Activated CD4-positive, CD25-positive, alpha-beta regulatory T cell treated with anti-CD3 and anti-CD28 coated beads, Interleukin-2, amount 50 U/mL, for 24 hours (primary cell): ENCODE measurements at regions not wholly inside any gene's neighbourhood (a gene's known extent, or its start where the extent isn't known, plus 50 kb on each side); places are given as distances from the start of the nearest gene placed in this dataset.
"Not testable (repeated sequence)": the region's sequence is repeated elsewhere in the genome, so short reads cannot be mapped to it uniquely, and the experiment has no call there.

ENCODE experiments used
- ATAC-seq, 2 donors: fragments of 150-1000 bp; cut with Tn5 transposase; one replicate each; pipeline ENCODE4 v1.10.0; 2021; ENCODE audit warnings: mild to moderate bottlenecking in 1 of 2, moderate library complexity in 1 of 2

DNA sequence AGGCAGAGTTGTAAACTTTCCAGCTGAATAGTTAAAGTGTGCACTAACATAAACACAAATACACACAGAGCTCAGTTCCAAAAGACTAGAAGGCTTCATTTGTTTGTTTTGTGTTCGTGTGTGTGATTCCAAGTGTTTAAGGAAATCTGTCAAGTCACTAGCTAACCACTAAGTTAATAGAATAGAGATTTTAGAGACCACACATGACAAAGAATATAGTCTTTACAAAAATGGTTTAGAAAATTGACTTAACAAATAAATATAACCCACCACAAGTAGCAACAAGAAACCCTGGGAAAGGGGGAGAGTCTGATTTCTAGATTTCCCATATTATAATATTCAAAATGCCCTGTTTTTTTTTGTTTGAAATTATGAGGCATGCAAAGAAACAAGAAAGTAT, 209.4 kb downstream of the FZD1 start:
- ATAC-seq = no peak

DNA sequence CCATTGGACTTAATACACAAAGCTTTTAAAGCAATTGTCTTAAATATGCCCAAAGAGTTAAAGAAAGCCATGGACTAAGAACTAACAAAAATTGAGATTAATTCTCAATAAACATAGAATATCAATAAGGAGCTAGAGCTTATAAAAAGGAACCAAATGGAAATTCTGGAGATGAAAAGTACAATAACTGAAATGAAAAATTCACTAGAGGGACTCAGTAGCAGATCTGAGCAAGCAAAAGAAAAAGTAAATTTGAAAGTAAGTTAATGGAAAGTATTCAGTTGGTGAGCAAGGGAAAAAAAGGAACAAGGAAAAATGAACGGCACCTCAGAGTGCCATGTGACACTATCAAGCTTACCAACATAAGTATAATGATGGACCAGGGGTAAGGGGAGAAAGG, 209.8 kb downstream of the FZD1 start:
- no peak for ATAC-seq

DNA sequence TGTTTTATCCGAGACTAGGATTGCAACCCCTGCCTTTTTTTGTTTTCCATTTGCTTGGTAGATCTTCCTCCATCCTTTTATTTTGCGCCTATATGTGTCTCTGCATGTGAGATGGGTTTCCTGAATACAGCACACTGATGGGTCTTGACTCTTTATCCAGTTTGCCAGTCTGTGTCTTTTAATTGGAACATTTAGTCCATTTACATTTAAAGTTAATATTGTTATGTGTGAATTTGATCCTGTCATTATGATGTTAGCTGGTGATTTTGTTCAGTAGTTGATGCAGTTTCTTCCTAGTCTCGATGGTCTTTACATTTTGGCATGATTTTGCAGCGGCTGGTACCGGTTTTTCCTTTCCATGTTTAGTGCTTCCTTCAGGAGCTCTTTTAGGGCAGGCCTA, 216.2 kb downstream of the FZD1 start:
- ATAC-seq = not testable (repeated sequence)

DNA sequence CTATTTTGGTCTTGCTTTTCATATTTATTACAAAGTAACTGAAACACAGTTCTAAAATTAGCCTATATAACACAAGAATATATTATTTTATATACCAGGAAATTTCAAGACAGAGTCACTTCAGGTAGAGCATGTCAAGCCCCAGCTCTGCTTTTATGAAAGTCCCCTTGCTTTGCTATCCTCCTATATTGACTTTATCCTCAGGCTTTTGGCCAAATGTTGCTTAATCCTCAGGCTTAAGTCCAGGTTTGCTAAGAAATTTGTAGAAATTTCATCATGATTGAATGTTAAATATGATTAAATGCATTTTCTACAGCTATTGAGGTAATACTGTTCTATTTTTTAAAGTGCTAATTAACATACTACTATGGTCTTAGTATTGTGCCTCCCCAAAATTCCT, 227.6 kb downstream of the FZD1 start:
- no peak for ATAC-seq

DNA sequence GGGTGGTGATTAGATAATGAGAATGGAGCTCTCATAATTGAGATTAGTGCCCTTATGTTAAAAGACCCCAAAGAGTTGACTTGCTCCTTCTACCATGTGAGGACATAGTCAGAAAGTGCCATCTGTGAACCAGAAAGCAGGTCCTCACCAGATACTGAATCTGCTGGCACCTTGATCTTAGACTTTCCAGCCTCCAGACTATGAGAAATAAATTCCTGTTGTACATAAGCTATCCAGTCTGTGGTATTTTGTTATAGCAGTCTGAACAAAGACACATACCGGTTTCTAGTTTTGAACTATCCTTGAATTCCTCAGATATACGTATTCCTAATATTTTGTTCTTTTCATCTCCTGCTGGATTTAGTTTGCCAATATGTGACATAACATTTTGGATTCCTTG, 228.1 kb downstream of the FZD1 start:
- no peak for ATAC-seq

DNA sequence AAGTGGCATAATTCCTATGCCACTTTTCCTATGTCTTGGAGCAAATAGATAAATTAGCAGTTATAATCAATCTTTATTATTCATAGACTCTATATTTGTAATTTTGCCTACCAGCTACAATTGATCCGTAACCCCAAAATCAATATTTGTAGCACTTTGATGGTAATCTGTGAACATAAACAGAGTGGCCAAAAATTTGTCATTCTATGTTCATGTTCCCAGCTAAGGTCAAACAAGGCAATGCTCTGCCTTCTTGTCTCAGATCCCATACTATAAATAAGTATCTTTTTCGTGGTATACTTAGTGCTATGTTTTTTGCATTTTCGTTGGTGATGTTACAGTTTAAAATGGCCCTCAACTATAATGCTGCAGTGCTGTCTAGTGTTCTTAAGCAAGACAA, 228.5 kb downstream of the FZD1 start:
- ATAC-seq = no peak

DNA sequence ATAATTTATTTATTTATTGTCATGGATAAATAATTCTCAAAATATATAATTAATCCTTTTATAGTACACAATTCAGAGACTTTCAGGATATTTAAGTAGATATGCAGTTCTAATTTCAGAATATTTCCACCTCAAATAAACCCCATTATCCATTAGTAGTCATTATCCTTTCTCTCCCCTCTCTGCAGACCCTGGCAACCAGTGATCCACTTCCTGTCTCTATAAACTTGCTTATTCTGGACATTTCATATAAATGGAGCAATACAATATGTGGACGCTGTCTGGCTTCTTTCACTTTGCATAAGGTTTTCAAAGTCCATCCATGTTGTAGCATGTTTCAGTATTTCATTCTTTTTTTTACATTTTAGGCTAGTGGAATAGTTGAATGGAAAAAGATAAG, 230.2 kb downstream of the FZD1 start:
- no peak for ATAC-seq

DNA sequence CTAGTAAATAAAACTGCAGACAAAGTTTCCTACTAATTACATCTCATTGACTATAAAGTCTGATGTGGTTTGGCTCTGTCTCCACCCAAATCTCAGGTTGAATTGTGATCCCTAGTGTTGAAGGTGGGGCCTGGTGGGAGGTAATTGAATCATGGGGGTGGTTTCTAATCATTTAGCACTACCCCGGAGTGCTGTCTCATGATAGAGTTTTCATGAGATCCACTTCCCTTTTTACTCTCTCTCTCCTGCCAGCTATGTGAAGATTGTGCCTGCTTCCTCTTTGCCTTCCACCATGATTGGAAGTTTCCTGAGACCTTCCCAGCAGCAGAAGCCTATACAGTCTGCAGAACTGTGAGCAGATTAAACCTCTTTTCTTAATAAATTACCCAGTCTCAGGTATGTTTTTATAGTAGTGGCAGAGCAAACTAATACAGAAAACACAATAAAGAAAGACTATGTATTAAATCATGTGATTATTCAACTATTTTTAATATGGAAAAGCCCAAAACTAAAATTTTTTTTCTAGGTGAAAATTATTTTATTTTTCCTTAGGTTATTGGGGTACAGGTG, 232.1 kb downstream of the FZD1 start:
- ATAC-seq = no peak

DNA sequence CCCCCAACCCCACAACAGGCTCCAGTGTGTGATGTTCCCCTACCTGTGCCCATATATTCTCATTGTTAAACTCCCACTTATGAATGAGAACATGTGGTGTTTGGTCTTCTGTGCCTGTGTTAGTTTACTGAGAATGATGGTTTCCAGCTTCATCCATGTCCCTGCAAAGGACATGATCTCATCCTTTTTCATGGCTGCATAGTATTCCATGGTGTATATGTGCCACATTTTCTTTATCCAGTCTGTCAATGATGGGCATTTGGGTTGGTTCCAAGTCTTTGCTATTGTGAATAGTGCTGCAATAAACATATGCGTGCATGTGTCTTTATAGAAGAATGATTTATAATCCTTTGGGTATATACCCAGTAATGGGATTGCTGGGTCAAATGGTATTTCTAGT, 233.0 kb downstream of the FZD1 start:
- not testable (repeated sequence) for ATAC-seq

DNA sequence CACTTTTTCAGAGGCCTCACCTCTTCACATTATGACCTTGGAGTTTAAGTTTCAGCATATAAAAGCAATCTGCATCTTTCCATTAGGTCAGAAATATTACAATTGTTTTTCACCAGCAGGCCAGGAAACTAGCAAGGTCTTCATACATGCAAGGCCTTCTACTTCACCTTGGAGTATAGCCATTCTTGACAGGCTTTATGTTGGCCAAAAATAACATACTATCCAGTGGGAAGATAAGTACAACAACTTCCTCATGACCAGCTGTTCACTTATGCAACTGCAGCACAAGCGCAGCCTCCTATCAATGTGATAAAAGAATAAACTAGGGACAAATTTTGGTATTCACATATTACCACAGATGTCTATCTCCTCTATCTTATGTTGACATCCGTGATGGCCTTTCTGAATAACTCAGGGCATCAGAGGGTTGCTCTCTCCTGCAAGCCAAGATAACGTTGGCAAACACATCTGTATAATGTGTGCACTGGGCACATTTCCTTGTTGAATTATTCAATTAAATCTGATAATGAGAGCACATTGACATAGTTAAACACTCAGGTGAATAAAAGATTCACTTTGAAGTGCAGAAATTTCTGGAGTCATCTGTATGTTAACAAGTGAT, 239.8 kb downstream of the FZD1 start:
- ATAC-seq = no peak

DNA sequence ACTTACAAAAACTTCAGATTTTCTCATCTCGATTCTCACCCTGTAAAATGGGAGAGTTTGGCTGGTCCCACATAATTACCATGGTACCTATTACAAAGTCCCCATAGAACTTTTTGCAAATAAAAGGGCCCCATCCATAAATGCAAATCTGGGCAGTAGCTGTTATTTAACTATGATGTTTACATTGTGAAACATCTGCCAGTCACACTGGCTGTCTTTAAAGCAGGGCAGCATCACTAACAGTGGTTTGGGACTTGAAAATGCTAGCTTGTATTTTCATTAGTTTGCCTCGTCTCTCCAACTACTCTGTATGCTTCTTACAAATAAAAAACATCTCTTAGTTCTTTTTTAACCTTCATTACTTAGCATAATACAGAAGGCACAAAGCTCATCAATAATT, 240.7 kb downstream of the FZD1 start:
- ATAC-seq = no peak

DNA sequence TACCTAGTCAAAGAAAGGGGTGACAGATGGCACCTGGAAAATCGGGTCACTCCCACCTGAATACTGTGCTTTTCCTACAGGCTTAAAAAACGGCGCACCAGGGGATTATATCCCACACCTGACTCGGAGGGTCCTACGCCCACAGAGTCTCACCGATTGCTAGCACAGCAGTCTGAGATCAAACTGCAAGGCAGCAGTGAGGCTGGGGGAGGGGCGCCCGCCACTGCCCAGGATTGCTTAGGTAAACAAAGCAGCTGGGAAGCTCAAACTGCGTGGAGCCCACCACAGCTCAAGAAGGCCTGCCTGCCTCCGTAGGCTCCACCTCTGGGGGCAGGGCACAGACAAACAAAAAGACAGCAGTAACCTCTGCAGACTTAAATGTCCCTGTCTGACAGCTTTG, 242.7 kb downstream of the FZD1 start:
- not testable (repeated sequence) for ATAC-seq

DNA sequence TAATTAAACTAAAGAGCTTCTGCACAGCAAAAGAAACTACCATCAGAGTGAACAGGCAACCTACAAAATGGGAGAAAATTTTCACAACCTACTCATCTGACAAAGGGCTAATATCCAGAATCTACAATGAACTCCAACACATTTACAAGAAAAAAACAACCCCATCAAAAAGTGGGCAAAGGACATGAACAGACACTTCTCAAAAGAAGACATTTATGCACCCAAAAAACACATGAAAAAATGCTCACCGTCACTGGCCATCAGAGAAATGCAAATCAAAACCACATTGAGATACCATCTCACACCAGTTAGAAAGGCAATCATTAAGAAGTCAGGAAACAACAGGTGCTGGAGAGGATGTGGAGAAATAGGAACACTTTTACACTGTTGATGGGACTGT, 247.6 kb downstream of the FZD1 start:
- ATAC-seq = not testable (repeated sequence)

DNA sequence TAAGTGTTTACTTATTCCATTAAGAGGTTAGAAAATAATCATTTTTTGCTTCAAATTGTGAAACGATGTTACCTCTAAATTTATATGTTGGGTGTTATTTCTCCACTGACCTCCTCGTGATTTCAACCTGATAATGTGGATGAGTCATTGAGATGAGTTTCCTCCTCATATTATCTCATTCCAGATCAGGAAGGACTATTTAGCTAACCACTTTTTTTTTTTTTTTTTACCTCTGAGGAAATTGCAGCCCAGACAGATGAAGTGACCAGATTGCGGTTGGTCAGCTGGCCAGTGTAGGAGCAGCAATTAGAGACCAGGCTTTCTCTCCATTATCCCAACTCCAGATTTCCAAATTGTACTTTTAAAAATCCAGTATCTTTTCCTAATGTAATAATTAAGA, 248.7 kb downstream of the FZD1 start:
- ATAC-seq = no peak

DNA sequence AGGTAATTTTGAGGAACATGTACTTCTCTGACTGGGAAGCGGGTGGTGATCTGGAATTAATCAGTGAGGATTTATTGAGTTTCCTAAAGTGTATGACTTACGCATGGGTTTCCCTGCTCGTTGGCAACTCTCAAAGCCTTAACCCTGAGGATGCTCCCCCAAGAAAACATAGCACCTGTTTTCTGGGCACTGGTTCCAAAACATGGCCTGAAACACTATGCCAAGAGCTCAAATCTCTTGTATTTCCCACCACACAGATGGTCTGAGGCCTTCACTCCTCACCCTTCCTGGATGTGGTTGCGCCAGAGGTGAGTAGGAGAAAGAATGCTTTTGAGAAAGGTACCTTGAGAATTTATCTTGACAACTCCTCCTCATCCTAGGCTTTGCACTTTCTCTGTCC, 250.4 kb downstream of the FZD1 start:
- ATAC-seq = no peak

DNA sequence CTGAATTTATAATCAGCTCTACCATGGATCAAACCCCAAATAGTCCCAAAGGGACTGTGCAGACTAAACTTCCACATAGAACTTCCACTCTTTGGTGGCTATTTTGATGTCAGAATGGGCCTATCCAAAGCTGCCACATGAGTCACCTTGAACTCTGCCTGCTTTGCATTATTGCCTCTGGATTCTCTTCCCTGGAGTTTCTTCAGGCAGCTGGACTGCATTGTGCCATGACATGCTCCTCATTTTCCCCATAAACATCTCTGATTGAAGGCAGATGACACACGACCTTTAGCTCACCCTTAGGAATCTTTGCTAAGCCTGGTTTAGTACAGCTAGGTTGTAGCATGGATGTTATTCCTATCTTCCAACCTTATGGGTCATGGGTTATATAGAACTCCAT, 251.7 kb downstream of the FZD1 start:
- ATAC-seq = no peak

DNA sequence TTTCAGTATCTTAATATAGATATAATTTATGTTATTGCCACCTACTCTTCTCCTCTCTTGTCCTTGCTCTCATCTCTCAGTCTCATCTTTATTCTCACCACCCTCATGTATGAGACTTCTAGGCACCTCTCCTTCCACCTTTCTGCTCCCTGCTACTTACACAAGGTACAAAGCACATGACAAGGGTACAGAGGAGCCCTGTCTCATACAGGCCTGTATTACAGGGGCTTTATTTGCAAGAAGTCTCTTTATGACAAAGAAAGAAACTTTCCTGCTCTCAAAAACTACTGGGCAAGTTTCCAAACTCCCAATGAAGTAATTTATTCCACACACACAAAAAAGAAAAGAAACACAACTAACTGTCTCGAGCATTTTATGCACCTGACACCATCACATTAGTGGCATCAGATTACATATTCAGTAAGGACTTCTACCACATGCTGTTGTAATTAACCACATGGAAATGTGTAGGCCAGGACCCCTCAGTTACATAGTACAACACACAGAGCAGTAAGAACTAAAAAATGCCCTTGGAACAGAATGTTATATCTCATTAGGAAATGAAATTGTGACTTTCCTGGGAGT, 253.1 kb downstream of the FZD1 start:
- ATAC-seq = no peak

DNA sequence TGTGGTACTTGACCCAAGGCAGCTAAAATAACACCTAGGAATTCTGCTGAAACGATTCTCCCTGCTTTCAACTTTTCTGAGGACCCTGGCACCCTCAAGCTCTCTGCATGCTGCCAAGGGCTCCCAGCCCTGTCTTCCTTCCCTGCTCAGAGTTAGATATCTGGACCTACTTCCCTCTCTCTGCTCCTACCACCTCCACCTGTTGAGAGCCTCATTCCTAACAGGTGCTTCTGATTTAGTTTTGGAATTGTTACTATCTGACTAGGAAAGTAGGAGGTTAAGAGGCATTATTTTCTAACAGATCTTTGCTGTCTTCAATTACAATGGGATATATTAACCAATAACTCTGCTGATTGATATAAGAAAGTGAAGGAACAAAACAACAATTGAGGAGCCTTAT, 253.8 kb downstream of the FZD1 start:
- no peak for ATAC-seq

DNA sequence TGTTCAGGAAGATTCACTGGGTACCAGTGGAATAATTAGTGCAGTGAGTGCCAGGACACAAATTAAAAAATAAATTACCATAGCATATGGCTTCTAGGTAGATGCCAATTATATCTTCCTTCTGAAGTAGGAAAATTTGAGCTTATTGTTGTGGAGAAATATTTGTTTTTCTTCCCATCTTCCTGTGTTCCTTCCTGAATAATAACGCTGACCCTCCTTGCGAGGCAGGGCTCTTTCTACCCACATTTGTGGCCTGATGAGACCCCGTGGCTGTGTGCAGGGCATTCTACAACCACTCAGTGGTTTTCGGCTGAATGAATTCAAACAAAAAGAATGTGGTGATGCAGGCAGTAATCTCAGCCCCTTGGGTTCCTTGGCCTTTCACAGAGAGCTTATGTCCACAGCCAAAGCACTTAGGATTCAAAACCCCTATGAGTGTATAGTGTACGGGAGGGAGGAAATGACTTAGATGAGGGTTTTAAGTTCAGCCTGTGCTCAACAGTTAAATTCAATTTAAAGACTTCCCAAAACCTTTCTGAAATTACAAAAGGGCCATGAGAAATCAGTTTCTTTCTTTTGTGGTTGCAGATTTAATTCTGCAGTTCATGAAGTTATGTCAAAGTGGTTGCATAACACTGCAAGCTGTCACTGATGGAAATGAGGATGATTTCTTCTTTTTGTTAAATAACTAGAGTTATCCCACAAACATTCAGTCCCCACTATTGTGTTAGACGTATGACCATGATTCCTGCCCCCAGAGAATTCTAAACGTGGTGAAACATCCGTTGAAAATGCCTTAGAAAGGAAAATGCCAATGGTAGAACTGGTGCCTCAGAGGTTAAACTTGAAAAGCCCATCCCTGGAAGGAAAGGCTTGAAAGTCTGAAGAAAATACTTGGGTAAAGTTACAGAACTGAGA, 255.3 kb downstream of the FZD1 start:
- no peak for ATAC-seq

DNA sequence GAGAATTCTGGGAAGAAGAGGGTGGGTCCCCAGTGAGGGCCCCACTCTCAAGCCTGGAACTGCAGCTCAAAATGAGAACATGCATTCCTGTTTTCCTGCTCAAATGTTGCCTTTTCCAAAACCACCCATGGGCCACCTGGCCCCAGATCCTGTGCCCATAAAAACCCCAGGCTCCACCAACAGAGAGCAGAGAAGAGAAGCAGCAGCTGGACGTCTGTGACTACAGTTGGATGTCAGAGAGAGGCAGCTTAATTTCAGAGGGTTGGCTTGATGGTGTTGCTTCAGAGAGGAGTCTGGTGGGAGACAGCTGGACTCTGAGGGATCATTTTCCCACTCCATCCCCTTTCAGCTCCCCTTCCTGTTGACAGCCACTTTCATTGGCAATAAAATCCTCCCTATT, 256.4 kb downstream of the FZD1 start:
- no peak for ATAC-seq

DNA sequence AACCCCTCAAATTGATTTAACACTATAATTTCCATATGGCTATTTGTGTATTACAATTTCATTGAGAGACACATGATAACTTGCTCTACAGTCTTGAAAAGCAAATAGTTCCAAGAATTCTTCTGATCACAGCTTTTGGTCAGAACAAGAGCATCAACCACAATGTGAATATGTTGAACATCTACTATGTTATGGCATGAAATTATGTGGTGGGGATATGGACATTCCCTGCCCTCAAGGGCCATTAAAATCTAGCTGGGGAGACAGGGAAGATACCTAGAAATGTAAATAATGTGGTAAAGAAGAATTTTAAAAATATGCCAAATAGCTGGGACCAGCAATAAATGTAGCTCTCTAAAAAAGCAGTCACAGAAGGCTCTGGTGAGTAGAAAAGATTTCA, 262.2 kb downstream of the FZD1 start:
- ATAC-seq = no peak

DNA sequence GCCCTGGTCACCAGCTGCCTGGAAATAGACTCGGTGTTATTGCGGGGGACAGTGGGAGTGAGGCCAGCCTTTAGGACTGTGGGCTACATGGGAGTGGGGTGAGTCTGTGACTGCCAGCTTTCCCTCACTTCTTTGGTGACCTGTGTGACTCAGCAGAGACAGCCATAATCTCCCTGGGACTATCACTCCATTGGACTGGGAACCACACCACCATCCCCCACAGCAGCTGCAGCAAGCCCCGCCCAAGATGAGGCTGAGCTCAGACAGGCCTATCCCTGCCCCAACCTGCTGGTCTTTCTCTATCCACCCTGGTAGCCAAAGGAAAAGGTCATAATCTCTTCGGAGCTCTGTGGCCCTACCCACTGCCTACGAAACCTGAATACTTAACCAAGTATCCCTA, 263.2 kb downstream of the FZD1 start:
- ATAC-seq = no peak

DNA sequence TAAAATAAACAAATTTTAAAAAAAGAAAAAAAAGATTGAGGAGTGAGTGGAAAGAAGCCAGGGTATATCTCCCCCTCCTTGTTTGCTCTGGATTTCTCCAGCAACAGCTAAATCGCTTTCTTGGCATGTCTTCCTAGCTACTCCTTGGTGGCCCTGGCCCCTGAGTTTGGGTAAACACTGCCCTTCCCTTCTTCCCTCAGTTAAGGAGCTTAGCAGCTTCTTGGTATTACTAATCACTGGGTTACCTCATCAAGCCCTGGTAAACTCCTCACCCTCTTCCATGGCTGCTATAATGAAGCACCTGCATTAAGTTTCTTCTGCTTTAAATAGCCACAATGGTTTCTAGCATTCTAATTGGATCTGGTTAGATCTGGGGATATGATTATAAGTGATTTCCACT, 269.8 kb downstream of the FZD1 start:
- no peak for ATAC-seq
